SK-N-SH (cell line): ENCODE measurements at regions not wholly inside any gene's neighbourhood (a gene's known extent, or its start where the extent isn't known, plus 50 kb on each side); places are given as distances from the start of the nearest gene placed in this dataset.

Experiments
- CHD2 ChIP-seq: fragments of 150-350 bp; IDR thresholded peaks from 2 replicates; pipeline ENCODE4 v1.6.1; 2018; ENCODE audit warnings: low read length; ENCODE audit not compliant: partially characterized antibody
- RFX5 ChIP-seq: IDR thresholded peaks from 2 replicates; pipeline ENCODE4 v1.6.1; 2012; ENCODE audit warnings: mild to moderate bottlenecking, improper control_type of control experiment, low read length
- TF ChIP-seq, protein P1 (sequence below): fragments of 200-600 bp; sonication (generic); IDR thresholded peaks from 2 replicates; pipeline ENCODE4 v1.6.1; 2017; ENCODE audit warnings: antibody characterized with exemption, mild to moderate bottlenecking, moderate library complexity

DNA sequence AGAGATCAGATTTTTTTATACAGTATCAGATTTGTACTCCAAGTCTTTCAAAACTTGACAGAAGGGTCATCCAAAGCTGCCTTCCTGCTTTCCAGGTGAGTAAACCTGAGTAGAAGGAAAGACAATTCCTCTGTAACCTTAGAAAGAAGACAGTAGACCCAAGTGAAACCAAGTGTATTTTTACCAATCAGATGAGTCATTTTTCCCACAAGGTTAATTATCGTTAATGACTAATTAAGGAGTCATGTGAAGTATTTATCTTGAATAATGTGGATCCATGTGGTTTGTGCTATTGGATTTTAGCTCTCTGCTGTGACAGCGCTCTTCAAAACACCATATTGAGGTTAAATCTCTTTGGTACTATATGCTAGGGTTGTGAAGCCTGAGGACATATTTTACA is 74.0 kb upstream of the PELI2 start:
- no peak for TF ChIP-seq RFX5
- TF ChIP-seq, protein P1, sequence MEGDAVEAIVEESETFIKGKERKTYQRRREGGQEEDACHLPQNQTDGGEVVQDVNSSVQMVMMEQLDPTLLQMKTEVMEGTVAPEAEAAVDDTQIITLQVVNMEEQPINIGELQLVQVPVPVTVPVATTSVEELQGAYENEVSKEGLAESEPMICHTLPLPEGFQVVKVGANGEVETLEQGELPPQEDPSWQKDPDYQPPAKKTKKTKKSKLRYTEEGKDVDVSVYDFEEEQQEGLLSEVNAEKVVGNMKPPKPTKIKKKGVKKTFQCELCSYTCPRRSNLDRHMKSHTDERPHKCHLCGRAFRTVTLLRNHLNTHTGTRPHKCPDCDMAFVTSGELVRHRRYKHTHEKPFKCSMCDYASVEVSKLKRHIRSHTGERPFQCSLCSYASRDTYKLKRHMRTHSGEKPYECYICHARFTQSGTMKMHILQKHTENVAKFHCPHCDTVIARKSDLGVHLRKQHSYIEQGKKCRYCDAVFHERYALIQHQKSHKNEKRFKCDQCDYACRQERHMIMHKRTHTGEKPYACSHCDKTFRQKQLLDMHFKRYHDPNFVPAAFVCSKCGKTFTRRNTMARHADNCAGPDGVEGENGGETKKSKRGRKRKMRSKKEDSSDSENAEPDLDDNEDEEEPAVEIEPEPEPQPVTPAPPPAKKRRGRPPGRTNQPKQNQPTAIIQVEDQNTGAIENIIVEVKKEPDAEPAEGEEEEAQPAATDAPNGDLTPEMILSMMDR = no peak
- no peak for TF ChIP-seq CHD2
